Keratinocyte (primary cell): ENCODE measurements at regions not wholly inside any gene's neighbourhood (a gene's known extent, or its start where the extent isn't known, plus 50 kb on each side); places are given as distances from the start of the nearest gene placed in this dataset.

ENCODE experiments used
- DNase-seq: peaks from one replicate; pipeline ENCODE4 v3.0.0-alpha.2; 2011; ENCODE audit warnings: low read depth, missing footprints, low spot score
- FAIRE-seq: peaks from 2 replicates; lab custom pipeline; 2011; peaks lifted over from hg19 to GRCh38; lab: Jason Lieb, UNC
- H2AFZ ChIP-seq: 2 replicates; pipeline ENCODE4 v1.6.0; 2012; ENCODE audit warnings: low read length, control low read depth, inconsistent platforms; ENCODE audit not compliant: control insufficient read depth
- H3K27ac ChIP-seq: 2 replicates; pipeline ENCODE4 v1.5.1; 2011; ENCODE audit warnings: low read length; ENCODE audit not compliant: control insufficient read depth, insufficient read depth
- H3K27me3 ChIP-seq: 3 replicates; pipeline ENCODE4 v1.6.0; 2011; ENCODE audit warnings: low read length; ENCODE audit not compliant: control insufficient read depth, insufficient read depth; ENCODE audit errors: extremely low read depth
- H3K36me3 ChIP-seq, 2 experiments: 2 replicates in 1 of 2; 3 replicates in 1 of 2; pipeline ENCODE4 v1.5.1; 2011; ENCODE audit warnings: low read length in 2 of 2, mild to moderate bottlenecking in 1 of 2; ENCODE audit not compliant: control insufficient read depth in 2 of 2, insufficient read depth in 2 of 2; ENCODE audit errors: extremely low read depth in 1 of 2
- H3K4me1 ChIP-seq: 3 replicates; pipeline ENCODE4 v1.5.1; 2011; ENCODE audit warnings: low read length; ENCODE audit not compliant: control insufficient read depth, insufficient read depth; ENCODE audit errors: extremely low read depth
- H3K4me2 ChIP-seq: 3 replicates; pipeline ENCODE4 v1.6.0; 2011; ENCODE audit warnings: low read depth, low read length; ENCODE audit not compliant: control insufficient read depth, insufficient read depth; ENCODE audit errors: extremely low read depth
- H3K4me3 ChIP-seq, 3 experiments: fragments of 200-600 bp in 1 of 3; sonication (generic) in 1 of 3; 2 replicates in 2 of 3; 3 replicates in 1 of 3; pipeline ENCODE4 v1.5.1; 2011 to 2016; ENCODE audit warnings: low read length in 3 of 3, mild to moderate bottlenecking in 3 of 3, control low read depth in 2 of 3, inconsistent platforms in 1 of 3, low read depth in 1 of 3, mixed read lengths in 1 of 3, mixed run types in 1 of 3, moderate library complexity in 1 of 3; ENCODE audit not compliant: control insufficient read depth in 2 of 3, insufficient read depth in 2 of 3; ENCODE audit errors: extremely low read depth in 1 of 3
- H3K79me2 ChIP-seq: 2 replicates; pipeline ENCODE4 v1.6.0; 2012; ENCODE audit warnings: low read length; ENCODE audit not compliant: control insufficient read depth, insufficient read depth
- H3K9ac ChIP-seq: 3 replicates; pipeline ENCODE4 v1.6.0; 2011; ENCODE audit warnings: low read length; ENCODE audit not compliant: control insufficient read depth, insufficient read depth; ENCODE audit errors: extremely low read depth
- H3K9me1 ChIP-seq: 3 replicates; pipeline ENCODE4 v1.6.0; 2011; ENCODE audit warnings: low read length; ENCODE audit not compliant: control insufficient read depth, insufficient read depth; ENCODE audit errors: extremely low read depth
- H3K9me3 ChIP-seq: 2 replicates; pipeline ENCODE4 v1.5.1; 2012; ENCODE audit warnings: low read depth, low read length; ENCODE audit not compliant: control insufficient read depth
- H4K20me1 ChIP-seq: 3 replicates; pipeline ENCODE4 v1.6.0; 2011; ENCODE audit warnings: low read length; ENCODE audit not compliant: control insufficient read depth, insufficient read depth; ENCODE audit errors: extremely low read depth
- CTCF ChIP-seq, 3 experiments: IDR thresholded peaks in 1 of 3; conservative IDR thresholded peaks in 1 of 3; optimal IDR thresholded peaks in 1 of 3; 2 replicates in 2 of 3; 3 replicates in 1 of 3; pipeline versions ENCODE3 to v1.5.1; 2011; ENCODE audit warnings: low read length in 3 of 3, mild to moderate bottlenecking in 3 of 3, moderate library complexity in 2 of 3, control low read depth in 1 of 3, inconsistent platforms in 1 of 3; ENCODE audit not compliant: insufficient read depth in 2 of 3; ENCODE audit errors: extremely low read depth in 1 of 3
- EZH2 ChIP-seq: IDR thresholded peaks from one replicate; pipeline ENCODE4 v1.6.1; 2012; ENCODE audit warnings: inconsistent platforms, mild to moderate bottlenecking, low read length, moderate library complexity
- dilution Hi-C: fragments of 300-500 bp; cut with MboI; formaldehyde crosslinking; loops from one replicate; pipeline ENCODE4 v1.7.0; 2020; ENCODE audit warnings: low sequenced_read_pairs; ENCODE audit not compliant: extremely low pct_ligation_motif_present

- H3K9me1 ChIP-seq: no peaks in the 10 kb centered on the region
- H3K4me1 ChIP-seq: peaks cover 29% of the 10 kb centered on the region
- no peak for FAIRE-seq
- dilution Hi-C loops: no loop called here
- no peak overlapping the region for H3K4me3 ChIP-seq
- TF ChIP-seq EZH2 (no peak), CTCF (optimal IDR thresholded peaks at IDR 0.05 in 1 of 3, IDR thresholded peaks at IDR 0.05 in 1 of 3, conservative IDR thresholded peaks at IDR 0.05 in 1 of 3; ENCODE audit: extremely low read depth in 1 of 3, insufficient read depth in 2 of 3, low read length in 3 of 3) (no peak)
- H3K27ac ChIP-seq: peak overlapping the region; percentile 43
- H3K36me3 ChIP-seq: no peaks in the 10 kb centered on the region
- H3K9me3 ChIP-seq: peaks cover 2% of the 10 kb centered on the region
- no peaks in the 10 kb centered on the region for H4K20me1 ChIP-seq
- no peaks in the 10 kb centered on the region for H3K27me3 ChIP-seq
- no peak overlapping the region for H3K9ac ChIP-seq
- DNase-seq: no peak
- H3K79me2 ChIP-seq: no peaks in the 10 kb centered on the region
- H2AFZ ChIP-seq: peak overlapping the region; percentile 90
- no peak overlapping the region for H3K4me2 ChIP-seq
Measured at GRCh38 chr3:64345371-64345770, 120.1 kb upstream of the PRICKLE2 start.

GRCh38 chr3:64344721-64345207, 119.5 kb upstream of the PRICKLE2 start:
- Histone ChIP-seq H3K36me3 (no peaks in the 10 kb centered on the region), H3K27me3 (no peaks in the 10 kb centered on the region), H3K9me3 (no peaks in the 10 kb centered on the region), H4K20me1 (no peaks in the 10 kb centered on the region), H3K9me1 (no peaks in the 10 kb centered on the region), H3K4me2 (peak overlapping the region; percentile 37), H3K4me1 (peaks cover 29% of the 10 kb centered on the region), H3K4me3 (peak overlapping the region in 1 of 3 experiments; percentile 2), H3K27ac (peak overlapping the region; percentile 43), H2AFZ (peak overlapping the region; percentile 90), H3K79me2 (no peaks in the 10 kb centered on the region), H3K9ac (no peak overlapping the region)
- FAIRE-seq (peak; percentile 85), DNase-seq (peak; percentile 13)
- no peak for TF ChIP-seq CTCF (optimal IDR thresholded peaks at IDR 0.05 in 1 of 3, IDR thresholded peaks at IDR 0.05 in 1 of 3, conservative IDR thresholded peaks at IDR 0.05 in 1 of 3; ENCODE audit: extremely low read depth in 1 of 3, insufficient read depth in 2 of 3, low read length in 3 of 3)
- TF ChIP-seq EZH2: no peak
- dilution Hi-C loops: no loop called here
